Fibroblast of skin of back (primary cell): ENCODE measurements at regions not wholly inside any gene's neighbourhood (a gene's known extent, or its start where the extent isn't known, plus 50 kb on each side); places are given as distances from the start of the nearest gene placed in this dataset.

Experiments
- DNase-seq: peaks from one replicate; pipeline ENCODE4 v3.0.0-alpha.2; 2013

DNA sequence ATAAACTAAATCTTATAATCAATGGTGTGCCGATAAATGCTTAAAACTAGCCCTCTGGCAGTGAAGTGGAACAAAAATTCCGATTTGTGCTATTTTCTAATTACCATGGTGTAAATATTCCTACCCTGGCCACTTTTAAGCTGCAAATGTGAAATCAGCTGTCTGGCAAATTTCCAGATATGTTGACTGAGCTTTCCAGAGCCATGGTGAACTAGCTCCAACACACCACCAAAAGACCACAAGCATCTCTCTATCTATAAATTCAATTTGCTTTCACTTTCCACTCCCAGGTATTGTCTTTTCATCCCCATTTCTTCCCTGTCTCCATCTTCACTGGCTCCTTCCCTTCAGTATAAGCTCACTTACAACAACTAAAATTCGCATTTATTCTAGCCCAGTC is 152.3 kb upstream of the RGS18 start:
- no peak for DNase-seq

DNA sequence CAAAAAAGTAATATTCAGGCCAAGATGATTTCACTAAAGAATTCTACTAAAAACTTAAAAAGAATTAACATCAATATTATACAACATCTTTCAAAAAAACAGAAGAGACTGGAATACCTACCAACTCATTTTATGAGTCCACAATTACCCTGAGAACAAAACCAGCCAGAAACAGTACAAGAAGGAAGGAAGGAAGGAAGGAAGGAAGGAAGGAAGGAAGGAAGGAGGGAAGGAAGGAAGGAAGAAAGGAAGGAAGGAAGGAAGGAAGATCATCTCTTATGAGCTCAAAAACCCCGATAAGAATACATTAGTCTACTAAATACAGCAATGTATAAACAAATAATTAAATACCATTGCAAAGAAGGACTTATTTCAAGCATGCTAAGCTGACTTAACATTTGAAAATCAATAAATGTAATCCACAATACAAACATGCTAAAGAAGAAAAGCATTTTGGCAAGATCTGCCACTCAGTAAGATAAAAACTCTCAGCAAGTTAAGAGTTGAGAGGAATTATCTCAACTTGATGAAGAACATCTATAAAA is 149.9 kb upstream of the RGS18 start:
- no peak for DNase-seq

DNA sequence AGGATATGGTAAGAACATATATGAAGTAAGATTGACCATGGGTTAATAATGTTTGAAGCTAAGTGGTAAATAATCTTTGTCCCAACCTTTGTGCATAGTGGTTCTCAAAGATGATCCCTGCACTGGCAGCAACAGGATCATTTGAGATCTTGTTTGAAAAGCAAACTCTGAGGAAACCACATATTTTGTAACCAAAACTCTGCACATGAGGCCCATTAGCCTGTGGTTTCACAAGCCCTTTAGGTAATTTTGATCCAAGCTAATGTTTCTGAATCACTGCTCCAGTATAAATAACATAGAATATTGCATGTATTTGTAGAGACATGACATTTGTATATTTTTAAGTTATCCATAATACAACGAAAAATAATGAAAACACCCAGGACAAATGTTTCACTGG is 147.9 kb upstream of the RGS18 start:
- no peak for DNase-seq

DNA sequence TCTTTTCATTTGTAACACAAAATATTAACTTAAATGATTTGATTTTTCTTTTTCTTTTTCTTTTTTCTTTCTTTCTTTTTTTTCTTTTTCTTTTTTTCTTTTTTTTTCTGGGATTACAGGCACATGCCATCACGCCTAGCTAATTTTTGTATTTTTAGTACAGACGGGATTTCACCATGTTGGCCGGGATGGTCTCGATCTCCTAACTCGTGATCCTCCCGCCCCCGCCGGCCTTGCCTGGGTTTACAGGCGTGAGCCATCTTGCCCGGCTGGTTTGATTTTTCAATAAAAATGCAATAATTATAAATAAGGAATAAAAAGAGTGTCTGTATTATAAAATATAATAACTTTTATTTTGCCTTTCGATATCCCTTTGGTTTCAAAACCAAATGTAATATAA is 146.7 kb upstream of the RGS18 start:
- DNase-seq: no peak

DNA sequence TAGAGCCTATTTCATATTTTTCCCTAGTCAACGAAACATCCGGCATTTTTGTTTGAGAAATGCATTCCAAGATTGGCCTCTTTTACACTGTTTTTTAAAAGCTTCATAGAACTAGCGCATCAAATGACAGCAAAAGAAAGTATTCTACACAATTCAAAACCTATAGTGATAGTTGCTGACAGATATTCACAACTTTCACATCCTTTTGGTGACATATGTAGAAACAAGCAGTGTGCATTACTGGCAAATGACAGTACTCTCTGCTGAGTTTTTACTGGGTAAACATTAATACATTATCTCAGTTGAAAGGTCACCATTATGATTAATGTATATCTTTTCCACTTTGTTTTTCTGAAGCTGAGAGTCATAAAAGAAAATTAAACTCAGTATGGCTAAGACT is 135.4 kb upstream of the RGS18 start:
- DNase-seq: no peak

DNA sequence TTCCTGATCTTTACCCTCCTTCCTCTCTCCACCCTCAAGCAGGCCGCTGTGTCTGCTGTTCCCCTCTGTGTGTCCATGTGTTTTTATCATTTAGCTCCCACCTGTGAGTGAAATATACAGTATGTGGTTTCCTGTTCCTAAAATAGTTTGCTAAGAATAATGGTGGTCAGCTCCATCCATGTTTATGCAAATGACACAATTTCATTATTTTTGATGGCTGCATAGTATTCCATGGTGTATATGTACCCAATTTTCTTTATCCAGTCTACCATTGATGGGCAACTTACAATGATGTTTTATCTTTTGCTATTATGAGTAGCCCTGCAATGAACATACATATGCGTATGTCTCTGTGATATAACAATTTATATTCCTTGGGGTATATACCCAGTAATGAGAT is 133.4 kb upstream of the RGS18 start:
- DNase-seq: no peak

DNA sequence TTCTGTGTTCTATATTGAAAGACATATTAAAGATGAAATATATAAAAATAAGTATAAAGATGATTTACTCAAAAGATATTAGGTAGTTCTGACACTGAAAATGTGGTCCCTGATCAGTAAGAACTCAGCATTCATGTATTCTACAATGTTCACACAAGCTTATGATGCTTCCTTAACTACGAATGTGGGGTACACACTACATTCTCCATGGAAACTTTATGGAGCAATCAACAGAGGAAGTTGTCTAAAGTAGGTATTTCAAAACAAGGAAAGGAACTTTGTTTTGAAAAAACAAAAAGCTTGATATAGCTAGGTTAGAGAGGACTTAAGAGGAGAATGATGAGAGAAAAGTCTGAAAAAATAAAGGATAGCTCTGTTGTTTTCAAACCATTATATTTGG is 119.7 kb upstream of the RGS18 start:
- DNase-seq: no peak

DNA sequence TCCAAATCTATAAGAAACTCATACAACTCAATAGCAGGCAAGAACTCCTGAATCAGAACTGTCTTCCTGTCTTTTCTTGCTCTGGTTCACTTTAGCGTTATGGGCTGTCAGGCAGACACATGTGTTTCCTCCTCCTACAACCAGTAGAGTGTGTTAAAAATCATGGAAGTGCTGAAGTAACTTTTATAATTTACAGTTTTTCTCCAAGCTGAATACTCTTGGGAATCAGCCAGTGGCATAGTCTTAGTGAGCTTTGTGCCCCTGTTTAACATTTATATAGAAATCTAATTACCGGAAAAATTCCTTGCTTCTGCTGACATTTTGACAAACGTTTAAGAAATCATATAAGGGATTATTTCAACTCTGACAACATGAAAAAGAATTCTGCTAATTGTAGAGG is 113.1 kb upstream of the RGS18 start:
- DNase-seq: peak; percentile 12

DNA sequence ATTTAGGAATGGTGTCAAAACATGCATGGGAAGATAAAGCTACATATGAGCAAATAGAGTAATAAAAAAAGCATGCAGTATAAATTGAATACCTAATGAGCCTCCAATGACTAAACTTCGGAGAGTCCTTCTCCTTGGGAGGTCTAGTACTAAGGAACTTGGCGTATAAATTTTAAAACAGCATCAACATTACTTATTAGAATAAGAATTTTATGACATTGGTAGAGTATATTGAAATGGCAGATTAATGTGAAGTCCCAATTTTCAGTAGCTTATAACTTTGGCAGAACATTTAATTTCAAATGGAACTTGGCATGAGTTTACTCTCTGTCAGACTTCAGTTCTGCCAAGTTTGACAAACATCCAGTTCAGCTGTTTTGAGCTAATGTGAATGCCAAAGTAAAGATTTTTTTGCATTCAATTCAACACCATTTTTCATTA is 104.7 kb upstream of the RGS18 start:
- DNase-seq: peak; percentile 73

DNA sequence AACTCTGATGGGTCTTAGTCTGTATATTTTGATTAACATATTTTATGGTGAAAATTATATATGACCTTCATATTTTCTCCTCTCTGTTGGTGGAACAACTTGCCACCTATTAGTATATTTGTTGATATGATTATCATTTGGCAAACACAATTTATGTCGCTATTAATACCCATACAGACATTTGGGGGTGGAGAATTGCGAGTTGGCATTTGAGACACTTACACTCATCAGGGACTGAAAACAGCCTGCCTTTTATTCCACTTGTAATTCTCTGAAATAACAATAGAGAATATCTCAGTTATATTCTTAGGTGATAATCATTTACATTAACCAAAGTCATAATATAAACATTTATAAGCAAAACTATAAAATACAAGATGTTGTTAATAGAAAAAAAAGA is 100.5 kb upstream of the RGS18 start:
- no peak for DNase-seq

DNA sequence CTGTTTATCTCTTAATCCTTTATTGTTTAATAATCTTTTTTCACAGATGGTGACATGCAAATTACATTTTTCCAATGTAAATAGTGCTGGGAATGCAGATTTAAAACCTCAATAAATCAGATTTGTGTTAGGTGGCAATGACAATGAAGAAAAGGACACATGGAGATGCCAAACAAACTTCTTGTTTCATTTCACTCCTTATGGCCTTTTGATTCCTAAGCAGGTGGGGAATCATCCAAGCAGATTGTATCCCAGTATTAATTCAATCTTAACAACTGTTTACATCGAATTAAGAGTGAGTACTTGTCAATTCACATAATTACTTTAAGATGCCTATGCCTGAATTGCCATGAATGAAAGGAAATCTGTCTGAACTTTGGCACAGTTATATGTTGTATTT is 98.9 kb upstream of the RGS18 start:
- DNase-seq: no peak

DNA sequence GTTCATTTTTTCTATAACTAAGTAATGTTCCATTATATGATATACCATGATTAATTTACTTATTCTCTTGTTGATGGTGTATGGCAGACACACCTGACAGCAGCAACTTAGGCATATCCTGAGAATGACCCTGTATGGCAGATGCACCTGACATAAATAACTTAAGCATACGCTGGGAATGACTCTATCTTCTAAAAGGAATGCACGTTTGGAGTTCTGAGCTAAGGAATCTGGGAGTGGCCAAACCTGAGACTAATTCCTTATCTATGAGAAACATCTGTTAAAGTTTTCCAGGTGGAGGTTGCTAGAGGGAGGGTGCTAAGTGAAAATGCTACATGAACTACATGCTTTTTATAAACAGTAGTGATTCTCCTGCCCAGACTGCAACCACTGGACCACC is 96.7 kb upstream of the RGS18 start:
- no peak for DNase-seq

DNA sequence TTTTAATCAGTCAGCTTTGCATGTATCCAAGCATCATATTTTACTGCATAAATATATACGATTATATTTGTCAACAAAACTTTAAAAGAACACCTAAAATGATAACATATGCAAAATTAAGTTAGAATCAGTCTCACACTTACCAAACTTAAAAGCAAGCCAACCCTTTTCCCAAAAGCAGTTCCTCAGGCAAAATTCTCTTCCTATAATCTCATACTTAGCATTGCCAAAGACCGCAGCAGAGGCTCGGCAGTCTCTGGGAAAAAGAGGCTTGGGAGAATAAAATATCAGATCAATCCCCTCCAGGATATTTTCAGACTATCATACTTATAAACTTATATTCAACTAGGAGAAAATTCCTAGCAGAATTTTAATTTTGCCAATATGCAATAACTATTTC is 93.2 kb upstream of the RGS18 start:
- DNase-seq: no peak

DNA sequence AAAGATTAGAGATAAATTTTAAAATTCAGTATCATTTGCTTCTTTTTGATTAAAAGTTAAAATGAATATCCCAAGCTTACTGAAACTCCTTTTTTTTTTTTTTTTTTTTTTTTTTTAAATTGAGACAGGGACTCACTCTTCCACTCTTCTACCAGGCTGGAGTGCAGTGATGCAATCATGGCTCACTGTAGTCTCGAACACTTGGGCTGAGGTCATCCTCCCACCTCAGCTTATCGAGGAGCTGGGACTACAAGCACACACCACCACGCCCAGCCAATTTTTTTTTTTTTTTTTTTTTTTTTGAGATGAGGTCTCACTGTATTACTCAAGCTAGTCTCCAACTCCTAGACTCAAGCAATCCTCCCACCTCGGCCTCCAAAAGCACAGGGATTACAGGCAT is 92.1 kb upstream of the RGS18 start:
- peak; percentile 13 for DNase-seq

DNA sequence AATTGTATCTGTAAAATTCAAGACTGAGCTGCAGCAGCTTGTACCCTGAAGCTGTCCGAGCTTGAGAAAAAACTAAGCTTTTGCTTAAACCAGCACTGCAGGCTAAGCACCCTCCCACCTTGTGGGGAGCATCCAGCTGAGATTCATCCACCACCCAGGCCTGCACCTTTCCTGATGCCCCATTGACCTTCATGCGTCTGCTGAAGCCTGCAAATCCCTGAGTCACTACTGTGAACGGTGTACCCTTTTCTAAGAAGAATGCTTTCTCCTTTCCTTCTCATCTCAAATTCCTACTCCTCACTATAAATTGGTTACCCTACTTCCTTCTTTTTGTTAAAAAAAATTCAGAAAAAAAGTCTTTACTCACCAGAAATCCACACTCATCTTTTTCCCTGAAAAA is 90.9 kb upstream of the RGS18 start:
- DNase-seq: no peak

DNA sequence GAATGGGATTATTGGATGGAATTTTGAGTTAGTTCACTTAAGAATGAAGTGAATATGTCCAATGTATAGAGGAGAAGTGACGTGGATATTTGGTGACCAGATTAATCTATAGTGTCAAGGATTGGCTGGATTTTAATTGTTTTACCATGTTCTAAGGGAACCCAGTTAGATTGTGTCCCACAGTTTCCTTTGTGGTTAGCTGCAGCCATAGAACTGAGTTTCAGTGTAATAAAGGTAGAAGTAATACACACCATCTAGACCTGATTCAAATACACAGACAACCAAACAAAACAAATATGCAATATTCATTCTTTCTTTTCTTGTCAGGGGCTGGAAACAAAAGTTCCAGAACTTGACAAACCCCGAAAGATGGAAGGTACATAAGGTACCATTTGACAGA is 88.0 kb upstream of the RGS18 start:
- DNase-seq: no peak

DNA sequence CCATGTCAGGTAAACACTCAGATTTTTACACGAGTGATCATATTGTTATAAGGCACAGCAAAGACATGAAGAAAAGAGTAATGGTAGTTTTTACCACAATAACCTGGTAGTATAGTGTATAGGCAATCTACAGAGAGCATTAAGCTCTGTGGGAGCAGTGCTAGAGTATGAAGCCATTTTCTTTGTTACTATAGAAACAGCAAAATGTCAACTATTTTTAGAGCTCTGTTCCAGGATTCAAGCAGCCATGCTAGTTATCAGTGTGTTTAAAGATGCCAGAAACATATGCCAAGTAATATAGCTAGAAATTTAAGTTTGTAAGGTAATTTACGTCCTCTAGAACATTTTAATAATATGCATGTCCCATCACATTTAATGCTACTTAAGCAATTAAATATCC is 77.6 kb upstream of the RGS18 start:
- no peak for DNase-seq

DNA sequence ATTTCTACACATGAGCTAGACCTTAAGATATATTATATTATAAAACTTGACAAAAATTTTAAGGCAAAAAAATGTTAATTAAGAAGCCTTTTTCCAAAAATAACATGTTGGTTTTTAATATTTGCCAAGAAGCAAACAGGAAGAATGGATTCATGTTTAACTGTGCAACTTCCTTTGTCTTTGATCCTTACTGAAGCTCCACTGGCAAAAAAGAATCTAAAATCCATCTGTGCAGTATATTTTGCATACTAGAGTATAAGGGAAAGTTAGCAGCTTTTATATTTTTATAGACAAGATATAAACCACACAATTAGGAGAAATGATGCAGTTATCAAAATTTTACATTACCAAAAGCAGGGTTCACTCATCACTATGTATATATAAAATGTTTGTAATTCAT is 76.9 kb upstream of the RGS18 start:
- no peak for DNase-seq

DNA sequence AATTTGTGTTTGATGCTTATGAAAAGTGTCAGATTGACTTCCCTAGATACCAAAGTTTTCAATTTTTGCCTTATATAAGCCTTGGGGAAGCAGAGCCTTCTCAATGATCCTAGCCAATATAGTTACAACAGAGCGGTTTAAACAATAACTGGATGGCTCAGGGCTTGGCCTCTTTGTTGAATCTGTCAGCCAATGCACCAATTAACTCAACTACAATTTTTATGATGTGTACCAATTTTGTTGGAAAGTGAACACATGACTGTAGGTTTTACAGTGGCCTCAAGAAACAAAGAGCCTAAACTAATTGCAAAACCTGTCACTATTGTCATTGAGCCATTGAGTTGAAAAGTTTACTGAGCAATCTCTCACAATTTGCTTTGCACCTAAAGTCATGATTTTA is 71.6 kb upstream of the RGS18 start:
- no peak for DNase-seq

DNA sequence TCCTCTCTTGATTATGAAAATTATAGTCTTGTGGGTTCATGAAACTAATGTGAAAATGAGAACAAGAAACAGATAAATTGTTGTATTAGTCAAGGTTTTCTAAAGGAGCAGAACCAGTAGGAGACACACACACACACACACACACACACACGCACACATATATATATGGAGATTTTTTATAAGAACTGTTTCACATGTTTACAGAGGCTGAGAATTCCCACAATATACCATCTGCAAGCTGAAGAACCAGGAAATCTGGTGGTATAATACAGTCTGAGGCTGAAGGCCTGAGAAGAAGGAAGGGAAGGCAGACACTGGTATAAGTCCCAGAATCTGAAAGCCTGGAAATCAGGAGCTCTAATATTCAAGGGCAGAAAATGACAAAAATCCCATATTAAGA is 70.9 kb upstream of the RGS18 start:
- no peak for DNase-seq

DNA sequence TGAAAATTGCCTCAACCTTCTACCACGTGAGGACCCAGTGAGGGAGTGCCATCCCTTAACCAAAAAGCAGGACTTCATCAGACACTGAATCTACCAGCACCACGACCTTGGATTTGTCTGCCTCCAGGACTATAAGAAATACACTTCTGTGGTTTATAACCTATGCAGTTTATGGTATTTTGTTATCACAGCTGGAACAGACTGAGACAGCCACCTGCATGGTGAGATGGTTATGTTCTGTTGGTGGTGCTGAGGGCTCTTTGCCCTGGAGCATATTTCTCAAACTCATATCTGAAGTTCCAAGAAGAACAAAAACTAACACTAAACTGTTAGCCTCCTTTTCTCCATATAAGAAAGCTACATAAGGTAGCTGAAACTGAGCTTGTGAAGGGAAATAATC is 69.8 kb upstream of the RGS18 start:
- no peak for DNase-seq

DNA sequence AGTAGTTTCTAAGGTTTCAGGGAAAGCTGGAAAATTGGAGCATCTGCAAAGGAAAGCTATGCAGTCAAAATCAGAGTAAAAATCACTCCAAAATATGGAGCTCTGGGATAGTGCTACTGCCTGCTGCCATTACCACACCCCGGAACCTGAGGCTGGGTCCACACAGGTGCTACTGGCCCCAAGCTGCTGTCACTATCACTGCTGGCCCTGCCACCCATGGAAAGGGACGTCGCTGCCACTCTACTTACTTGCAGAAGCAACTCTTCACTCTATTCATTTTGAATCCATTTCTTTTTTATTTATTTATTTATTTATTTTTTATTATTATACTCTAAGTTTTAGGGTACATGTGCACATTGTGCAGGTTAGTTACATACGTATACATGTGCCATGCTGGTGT is 60.3 kb upstream of the RGS18 start:
- no peak for DNase-seq

DNA sequence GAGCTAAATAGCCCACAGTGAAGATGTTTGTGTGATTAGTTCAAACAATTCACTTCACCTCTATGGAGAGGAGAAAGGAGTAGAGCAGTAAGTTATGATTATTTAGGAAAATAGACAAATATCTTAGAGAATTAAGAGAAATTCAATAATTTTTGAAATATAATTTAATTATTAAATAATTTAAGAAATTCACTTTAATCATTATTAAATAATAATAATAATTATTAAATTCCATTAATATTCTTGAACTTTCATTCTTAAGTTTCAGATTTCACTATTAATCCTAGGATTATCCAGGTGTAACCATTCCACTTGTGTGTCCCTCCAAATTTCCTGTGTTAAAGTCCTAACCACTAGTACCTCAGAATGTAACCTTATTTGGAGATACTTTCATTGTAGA is 58.9 kb upstream of the RGS18 start:
- no peak for DNase-seq

DNA sequence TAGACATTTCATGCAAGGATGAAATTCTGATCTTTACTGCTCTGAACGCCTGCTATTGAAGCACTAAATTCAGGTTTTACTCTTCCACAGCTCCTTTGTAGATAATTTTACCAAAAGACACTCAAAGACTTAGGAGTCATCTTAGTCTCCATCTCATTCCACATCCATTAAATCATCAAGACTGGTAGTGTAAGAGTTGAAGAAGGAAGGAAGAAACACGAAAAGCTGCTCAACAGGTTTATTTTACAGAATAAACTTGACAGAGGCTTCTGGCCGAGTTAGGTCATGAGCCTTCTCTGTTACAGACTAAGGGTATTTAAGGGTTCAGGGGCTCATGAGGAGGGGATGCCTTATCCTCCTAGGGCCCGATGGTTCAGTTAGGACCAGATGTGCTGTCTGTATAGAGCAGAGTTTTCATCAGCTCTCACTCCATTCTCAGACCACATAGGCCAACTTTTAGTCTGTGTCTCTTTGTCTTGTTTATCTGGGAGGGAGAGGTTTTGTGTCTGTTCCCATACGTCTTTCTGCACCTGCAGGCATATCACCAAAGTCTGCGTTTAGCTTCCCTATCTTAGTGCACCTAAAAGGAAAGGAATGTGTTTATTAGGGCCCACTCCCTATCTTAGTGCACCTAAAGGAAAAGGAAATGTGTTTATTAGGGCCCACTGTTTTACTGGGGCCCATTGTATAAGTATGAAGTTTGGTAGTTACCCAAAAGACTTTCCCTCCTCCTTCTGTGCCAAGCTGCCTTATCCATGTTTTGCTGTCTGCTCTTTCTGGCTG is 57.4 kb upstream of the RGS18 start:
- peak; percentile 11 for DNase-seq

DNA sequence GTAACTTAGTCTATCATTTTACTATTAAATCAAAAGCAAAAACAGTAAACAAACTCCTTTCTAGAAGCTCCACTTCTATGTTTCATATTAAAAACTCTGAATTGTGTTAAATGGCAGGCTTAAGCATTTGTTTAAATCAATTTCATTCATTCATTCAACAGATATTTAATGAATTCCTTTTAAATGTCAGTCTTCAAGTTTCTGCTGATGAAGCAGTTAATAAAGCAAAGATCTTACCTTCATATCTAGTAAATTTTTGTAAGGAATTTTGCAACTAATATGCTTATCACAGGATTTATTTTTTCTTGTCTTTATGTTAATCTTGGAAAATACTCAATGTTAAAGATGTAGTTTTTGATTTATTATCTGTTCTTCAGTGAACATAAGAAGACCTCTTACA is 54.1 kb upstream of the RGS18 start:
- DNase-seq: no peak
